ENCODE measurements at regions not wholly inside any gene's neighbourhood (a gene's known extent, or its start where the extent isn't known, plus 50 kb on each side); places are given as distances from the start of the nearest gene placed in this dataset.

DNA sequence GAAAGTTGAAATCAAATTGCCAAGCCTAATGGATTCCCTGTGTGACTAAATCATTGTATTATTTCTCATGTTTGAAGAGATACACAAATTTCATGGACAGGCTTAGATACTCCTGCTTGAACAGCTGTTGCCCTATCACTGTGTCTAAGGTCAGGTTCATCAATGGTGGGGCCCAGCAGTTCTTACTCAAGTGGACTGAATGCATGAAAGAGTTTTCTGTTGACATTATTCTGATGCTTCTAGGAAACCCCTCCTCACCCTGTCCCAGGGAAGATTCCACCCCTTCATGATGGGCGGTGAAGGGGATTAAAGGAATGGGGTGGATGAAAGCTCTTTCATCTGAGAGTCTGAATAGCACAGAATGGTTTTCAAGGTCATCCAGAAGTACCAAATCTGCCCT, 148.8 kb downstream of the INO80D start:
- DNase-seq, result no peak

DNA sequence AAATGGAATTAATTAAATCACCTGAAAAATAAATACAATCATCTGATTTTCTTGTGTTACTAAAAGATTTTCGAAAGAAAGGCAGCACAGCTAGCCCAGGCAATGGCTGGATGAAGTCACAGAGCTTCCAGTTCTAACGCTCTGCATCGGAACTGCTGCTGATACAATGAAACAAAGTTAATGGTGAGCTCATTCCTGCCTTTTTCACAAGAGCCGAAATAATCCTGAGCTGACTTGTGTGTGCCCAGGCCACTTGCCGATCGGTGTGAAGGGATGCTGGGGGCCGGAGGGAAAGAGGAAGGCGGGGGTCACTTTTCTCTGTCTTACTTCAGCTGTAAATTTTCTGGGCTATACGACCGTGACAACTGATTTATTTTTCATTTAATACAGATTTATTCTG, 149.5 kb downstream of the INO80D start:
- no peak for DNase-seq

GRCh38 chr2:205934443-205934842, 151.5 kb downstream of the INO80D start:
- DNase-seq, result no peak

DNA sequence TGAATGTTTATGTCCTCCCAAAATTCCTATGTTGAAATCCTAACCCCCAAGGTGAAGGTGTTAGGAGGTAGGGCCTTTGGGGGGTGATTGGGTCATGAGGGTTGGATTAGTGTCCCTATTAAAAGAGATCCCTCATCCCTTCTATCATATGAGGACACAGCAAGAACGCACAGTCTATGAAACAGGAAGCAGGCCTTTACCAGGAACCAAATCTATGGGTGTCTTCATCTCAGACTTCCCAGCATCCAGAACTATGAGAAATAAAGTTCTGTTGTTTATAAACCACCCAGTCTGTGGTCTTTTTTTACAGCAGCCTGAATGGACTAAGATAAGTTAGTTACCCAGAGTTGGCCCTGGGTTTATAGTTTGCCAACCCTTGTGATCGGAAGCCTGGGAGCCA, 153.1 kb downstream of the INO80D start:
- peak; percentile 51 to 62 for DNase-seq

- DNase-seq, result no peak
Measured at GRCh38 chr2:205931388-205931787, 154.6 kb downstream of the INO80D start.

DNA sequence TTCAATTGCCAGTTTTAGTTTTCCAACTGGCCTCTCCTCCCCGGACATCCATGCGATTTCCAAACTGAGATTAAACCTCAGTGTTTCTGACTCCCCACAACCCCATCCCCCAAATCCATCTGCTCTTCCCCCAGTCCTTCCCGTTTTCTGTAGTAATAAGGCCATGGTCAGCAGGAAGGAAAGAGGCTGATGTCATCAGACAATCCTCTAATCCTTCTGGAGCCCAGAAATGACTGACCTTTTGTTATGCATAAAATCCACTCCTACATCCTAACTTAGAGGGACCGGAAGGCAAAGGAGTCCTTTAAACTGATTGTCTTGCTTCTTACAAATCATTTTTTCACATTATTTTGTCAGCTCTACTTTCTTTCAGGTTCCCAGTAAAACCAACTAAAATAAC, 155.8 kb downstream of the INO80D start:
- peak in 1 of 2 donors; percentile 32 for DNase-seq

GRCh38 chr2:205929246-205929942, 156.6 kb downstream of the INO80D start:
- no peak for DNase-seq

DNA sequence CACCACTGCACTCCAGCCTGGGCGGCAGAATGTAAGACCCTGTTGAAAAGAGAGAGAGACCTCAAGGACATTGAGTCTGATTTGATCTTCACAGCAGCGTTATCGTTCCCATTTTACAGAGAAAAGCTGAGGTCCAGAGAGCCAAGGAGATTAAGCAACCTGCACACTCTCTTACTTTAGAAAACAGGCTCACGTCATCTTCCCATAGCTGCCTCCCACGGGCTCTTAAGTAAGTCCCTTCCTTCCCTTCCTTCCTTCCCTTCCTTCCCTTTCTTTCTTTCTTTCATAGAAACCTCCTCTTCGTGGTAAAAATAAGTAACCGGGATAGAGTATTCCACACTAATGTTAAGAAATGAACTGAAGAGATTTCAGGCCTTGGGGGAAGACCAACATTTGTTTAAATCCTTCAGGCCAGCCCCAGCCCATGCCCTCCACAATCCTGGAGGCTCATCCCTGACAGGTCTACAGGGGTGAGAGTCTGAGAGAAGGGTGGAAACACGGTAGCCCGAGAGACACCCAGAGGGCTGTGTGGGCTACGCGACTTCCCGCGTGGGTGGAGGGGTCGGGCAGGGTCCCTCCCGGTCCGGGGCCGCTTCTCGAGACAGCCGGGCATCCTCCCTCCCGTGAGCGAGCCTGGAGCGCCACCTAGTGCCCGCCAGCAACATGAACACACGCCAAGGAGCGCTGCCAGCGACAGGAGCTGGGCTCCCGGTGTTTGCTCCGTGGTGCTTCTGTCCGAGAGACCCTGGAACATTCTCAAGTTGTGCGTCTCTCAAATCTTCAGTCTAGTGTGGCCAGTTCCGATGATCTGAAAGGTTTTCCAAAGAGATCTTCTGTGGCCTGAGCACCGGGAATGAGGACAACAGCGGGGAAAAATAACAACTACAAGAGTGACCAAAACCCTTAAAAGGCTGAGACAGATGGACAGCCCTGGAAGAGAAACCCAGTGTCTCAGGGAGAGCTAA, 160.3 kb downstream of the INO80D start:
- peak; percentile 83 to 89 for DNase-seq

DNA sequence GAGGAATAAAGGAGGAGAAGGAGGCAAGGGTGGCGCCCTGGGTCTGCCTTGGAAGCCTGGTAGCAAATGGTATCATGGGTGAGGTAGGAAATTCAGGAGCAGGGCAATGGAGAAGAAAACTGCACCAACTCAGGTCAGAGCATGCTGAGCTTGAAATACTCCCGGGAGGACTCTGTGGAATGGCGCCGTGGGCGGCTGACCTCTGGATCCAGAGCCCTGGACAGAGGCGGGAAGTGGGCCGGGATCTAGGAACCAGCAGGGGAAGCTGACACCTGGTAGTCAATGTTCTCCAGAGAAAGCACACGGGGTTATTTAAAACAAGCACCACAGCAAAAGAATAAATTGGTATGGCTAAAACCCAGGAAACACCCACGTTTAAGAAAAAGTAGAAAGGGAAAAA, 161.3 kb downstream of the INO80D start:
- DNase-seq, result no peak

DNA sequence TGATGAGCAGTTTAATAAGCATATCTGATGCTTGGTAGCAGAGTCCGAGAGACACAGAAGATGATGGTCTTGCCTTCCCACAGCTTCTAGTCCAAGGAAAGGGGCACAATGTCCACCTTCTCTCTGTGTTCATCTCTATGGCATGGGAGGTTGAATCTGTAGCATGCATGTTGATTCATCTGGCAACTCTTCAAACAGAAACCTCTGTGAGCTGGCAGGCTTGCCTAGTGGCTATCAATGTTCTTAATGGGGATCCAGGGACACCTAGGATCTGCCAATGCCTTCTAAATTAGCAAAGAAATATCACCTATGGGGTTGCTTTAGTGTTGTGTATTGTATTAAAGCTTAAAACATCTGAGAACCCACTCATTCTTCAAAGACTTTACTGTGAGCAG, 170.8 kb downstream of the INO80D start:
- no peak for DNase-seq

DNA sequence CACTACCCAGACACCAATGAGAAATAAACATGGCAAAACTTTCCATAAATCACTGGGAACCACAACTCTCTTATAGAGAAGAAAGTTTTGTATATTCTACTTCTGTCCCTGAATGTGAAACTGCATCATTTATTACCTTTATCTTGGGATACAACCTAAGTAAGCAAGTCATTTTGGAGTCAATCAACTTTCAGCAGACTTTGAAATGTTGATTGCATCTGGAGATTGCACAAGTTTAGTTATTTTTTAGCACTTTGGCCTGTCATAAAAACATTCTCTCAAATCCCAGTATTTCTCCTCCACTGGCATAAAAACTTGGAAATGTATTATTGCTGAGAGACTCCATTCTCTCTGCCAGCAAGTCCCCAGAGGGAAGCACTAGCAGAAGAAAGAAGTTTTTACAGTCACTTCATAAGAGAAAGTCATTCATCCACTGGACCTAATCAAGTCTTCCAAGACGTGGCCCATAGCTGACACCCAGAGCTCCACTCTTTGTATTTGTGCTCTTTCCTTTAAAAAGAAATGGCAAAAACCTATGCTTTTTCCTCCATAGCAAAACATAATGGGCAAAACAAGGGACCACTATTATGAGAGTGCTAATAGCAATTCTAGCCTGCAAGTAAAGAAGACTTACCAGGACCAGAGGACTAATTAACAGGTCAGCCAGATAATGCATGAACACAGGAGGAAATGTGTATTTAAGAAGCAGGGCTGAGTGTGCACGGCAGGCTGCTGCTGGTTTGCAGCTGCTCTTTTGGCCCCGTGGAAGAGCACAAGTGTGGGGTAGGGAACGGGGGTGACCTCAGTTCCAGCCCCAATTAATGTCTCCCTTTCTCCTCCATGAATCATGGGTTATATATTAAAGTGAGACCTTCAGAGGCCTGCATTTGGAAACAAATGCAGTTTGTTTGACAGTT, 171.5 kb downstream of the INO80D start:
- no peak for DNase-seq

- no peak for DNase-seq
Measured at GRCh38 chr2:205913668-205914067, 172.3 kb downstream of the INO80D start.

GRCh38 chr2:205911306-205911705, 174.7 kb downstream of the INO80D start:
- DNase-seq, result no peak

- DNase-seq, result no peak
Measured at GRCh38 chr2:205909184-205909572, 176.8 kb downstream of the INO80D start.

DNA sequence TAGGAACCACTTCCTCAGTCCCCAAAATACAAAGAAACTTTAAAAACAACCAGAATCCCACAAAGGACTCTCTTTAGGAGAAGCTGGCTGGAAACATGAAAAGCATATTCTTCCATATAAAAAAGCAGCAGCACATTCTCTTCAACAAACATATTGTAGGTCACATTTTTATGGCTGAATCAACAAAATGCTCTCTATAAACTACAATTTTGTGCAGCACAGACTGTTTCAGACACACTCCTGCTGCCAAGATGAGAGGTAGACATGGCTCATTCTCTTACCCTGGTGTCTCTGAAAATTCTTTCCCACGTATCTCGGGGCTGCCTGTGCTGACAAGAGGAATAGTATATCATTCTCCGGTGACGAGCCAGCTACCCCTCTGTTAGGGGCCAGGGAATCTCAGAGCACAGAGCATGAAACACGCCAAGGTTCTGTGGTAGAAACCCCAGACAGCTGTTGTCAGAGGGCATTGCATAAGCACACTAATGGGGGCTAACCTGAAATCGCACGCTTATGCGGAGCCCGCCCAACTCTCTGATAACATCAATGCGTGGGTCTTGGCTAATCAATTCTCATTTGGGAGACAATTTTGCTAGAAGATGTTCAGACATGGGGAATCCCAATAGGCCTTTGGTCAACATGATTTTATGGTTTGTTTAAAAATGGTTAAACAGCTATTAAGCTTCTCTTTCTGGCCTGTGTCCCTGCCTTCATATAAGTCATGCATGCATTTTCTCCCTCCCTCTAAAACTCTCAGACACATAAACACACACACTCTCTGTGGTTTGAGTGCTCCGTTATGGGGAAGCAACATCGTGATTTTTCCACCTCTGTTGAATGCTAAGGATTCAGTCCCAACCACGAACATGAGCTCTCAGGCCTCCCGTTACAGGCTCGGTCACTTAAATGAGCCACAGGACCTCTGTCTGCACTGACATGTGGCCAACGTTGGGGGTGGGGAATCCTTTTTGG, 177.5 kb downstream of the INO80D start:
- DNase-seq, result no peak

DNA sequence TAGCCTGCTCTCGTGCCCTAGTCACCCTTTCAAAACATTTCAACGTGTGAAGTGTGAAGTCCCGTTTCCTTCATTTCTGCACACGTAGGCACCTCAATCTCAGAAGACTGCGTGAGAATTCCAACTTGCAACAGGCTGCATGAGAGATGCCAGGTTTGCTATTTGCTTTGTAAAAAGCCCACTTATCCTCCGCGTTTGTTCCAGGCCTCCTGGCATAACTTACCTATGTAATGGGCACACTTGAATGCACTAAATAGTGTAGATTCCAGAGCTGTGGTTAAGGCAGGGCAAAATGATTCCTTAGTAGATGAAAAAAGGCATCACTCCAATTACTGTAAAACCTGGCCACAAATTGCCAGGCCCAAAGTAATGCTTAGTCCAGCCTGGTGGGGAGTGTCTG, 179.6 kb downstream of the INO80D start:
- no peak for DNase-seq

GRCh38 chr2:205905576-205905975, 180.4 kb downstream of the INO80D start:
- DNase-seq, result no peak

- DNase-seq, result no peak
Measured at GRCh38 chr2:205904873-205905272, 181.1 kb downstream of the INO80D start.

GRCh38 chr2:205903549-205904129, 182.3 kb downstream of the INO80D start:
- peak; percentile 46 to 51 for DNase-seq

DNA sequence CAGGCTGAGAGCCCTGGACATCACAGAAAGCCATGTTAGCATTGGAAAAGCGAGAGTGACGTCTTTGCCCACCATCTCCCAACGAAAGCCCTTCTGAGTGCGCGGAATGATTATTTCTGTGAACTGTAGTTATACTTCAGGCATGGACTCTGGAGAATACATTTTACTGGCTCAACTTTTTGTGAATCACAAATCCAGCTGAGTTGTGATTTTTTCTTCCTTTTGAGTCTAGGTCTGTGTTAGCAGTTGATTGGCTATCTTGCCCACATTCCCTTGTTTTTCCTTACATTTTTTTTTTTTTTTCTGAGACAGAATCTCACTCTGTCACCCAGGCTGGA, 183.1 kb downstream of the INO80D start:
- DNase-seq, result no peak

Measured in inflammatory macrophage treated with lipopolysaccharide for 1 hour (primary cell).